ENCODE measurements at regions not wholly inside any gene's neighbourhood (a gene's known extent, or its start where the extent isn't known, plus 50 kb on each side); places are given as distances from the start of the nearest gene placed in this dataset.

GRCh38 chr2:12495247-12495868, 221.4 kb upstream of the TRIB2 start:
- TF ChIP-seq ZNF274 (IDR thresholded peaks at IDR 0.05; ENCODE audit: low read depth, low read length) = no peak
- TF ChIP-seq SUZ12 (IDR thresholded peaks at IDR 0.05; ENCODE audit: extremely low read depth, insufficient read depth, insufficient read length) = no peak
